HCT116 (cell line): ENCODE measurements at regions not wholly inside any gene's neighbourhood (a gene's known extent, or its start where the extent isn't known, plus 50 kb on each side); places are given as distances from the start of the nearest gene placed in this dataset.

Source experiments
- ATAC-seq: fragments of 200-7000 bp; cut with Tn5 transposase; 2 replicates; pipeline ENCODE4 v1.9.1; 2020; ENCODE audit warnings: mild to moderate bottlenecking, moderate library complexity
- BruUV-seq: library from RNA; stranded (reverse); fragments of 400-500 nt; replicated peaks from 2 replicates; lab custom pipeline; 2021; lab: Mats Ljungman, UMichigan
- CTCF ChIA-PET: fragments of 300-600 bp; sonication (Branson Sonifier 250); formaldehyde crosslinking; loops from one replicate; lab custom pipeline; 2021; ENCODE audit warnings: antibody characterized with exemption; lab: Charles Lee
- POLR2A ChIA-PET: fragments of 300-600, 350-600 bp; sonication (Branson Sonifier 250); formaldehyde crosslinking; loops from one replicate; lab custom pipeline; 2021; ENCODE audit warnings: antibody characterized with exemption; lab: Charles Lee
- RAD21 ChIA-PET, 2 experiments: fragments of 300-600 bp; sonication (Branson Sonifier 250); formaldehyde crosslinking; loops; one replicate each; lab custom pipeline; 2023; ENCODE audit warnings: low total read pairs in 2 of 2; ENCODE audit not compliant: uncharacterized antibody in 2 of 2, unreplicated experiment in 2 of 2, low non-redundant PET in 1 of 2; lab: Charles Lee
- DNase-seq: peaks from one replicate; pipeline ENCODE4 v3.0.0-alpha.2; 2010; ENCODE audit warnings: low read depth, low spot score
- H2AFZ ChIP-seq: fragments of 200-600 bp; shearing (Covaris generic), sonication (generic); 2 replicates; pipeline ENCODE4 v1.6.1; 2017; ENCODE audit warnings: low read depth, mixed run types, mixed read lengths, antibody characterized with exemption, low read length; ENCODE audit not compliant: poor library complexity, severe bottlenecking
- H3K27ac ChIP-seq: 2 replicates; pipeline ENCODE4 v1.5.1; 2012; ENCODE audit warnings: low read depth, low read length
- H3K27me3 ChIP-seq: fragments of 200-600 bp; sonication (generic); 2 replicates; pipeline ENCODE4 v1.6.1; 2016; ENCODE audit warnings: mixed run types, low read length, mixed read lengths; ENCODE audit not compliant: insufficient read depth
- H3K36me3 ChIP-seq, 2 experiments: fragments of 200-500 bp in 1 of 2; fragments of 200-600 bp in 1 of 2; sonication (Bioruptor generic) in 1 of 2; sonication (generic) in 1 of 2; 2 replicates each; pipeline versions ENCODE4 v1.5.1 to v1.6.1; 2014 to 2016; ENCODE audit warnings: low read length in 2 of 2, inconsistent platforms in 1 of 2, mixed read lengths in 1 of 2, mixed run types in 1 of 2; ENCODE audit not compliant: insufficient read depth in 2 of 2, control insufficient read depth in 1 of 2
- H3K4me1 ChIP-seq, 2 experiments: fragments of 200-600 bp in 1 of 2; sonication (generic) in 1 of 2; 2 replicates each; pipeline versions ENCODE4 v1.5.1 to v1.6.1; 2012 to 2017; ENCODE audit warnings: low read length in 2 of 2, inconsistent platforms in 1 of 2, mild to moderate bottlenecking in 1 of 2, mixed read lengths in 1 of 2, mixed run types in 1 of 2, moderate library complexity in 1 of 2; ENCODE audit not compliant: insufficient read depth in 2 of 2, control insufficient read depth in 1 of 2
- H3K4me2 ChIP-seq: fragments of 200-600 bp; sonication (generic); 2 replicates; pipeline ENCODE4 v1.6.1; 2017; ENCODE audit warnings: mixed run types, low read length, mixed read lengths
- H3K4me3 ChIP-seq, 2 experiments: fragments of 200-600 bp in 1 of 2; sonication (generic) in 1 of 2; replicated peaks in 1 of 2; 2 replicates each; pipeline ENCODE4 v1.5.1; 2011 to 2016; ENCODE audit warnings: low read length in 2 of 2, control low read depth in 1 of 2, low read depth in 1 of 2, mild to moderate bottlenecking in 1 of 2, mixed read lengths in 1 of 2, mixed run types in 1 of 2
- H3K79me2 ChIP-seq: fragments of 200-600 bp; sonication (generic); 2 replicates; pipeline ENCODE4 v1.6.1; 2017; ENCODE audit warnings: mild to moderate bottlenecking, mixed run types, low read length, moderate library complexity, mixed read lengths; ENCODE audit not compliant: insufficient read depth
- H3K9ac ChIP-seq: fragments of 200-600 bp; sonication (generic); 2 replicates; pipeline ENCODE4 v1.6.1; 2016; ENCODE audit warnings: low read length, mixed read lengths
- H3K9me2 ChIP-seq: fragments of 200-600 bp; sonication (generic), shearing (Covaris generic); 2 replicates; pipeline ENCODE4 v1.6.1; 2017; ENCODE audit warnings: mixed run types, mild to moderate bottlenecking, moderate library complexity; ENCODE audit not compliant: insufficient read depth
- H3K9me3 ChIP-seq, 2 experiments: fragments of 200-500 bp in 1 of 2; fragments of 200-600 bp in 1 of 2; sonication (Bioruptor generic) in 1 of 2; sonication (generic) in 1 of 2; 2 replicates each; pipeline ENCODE4 v1.6.1; 2014 to 2017; ENCODE audit warnings: low read length in 2 of 2, mixed read lengths in 2 of 2, inconsistent platforms in 1 of 2, low read depth in 1 of 2, mild to moderate bottlenecking in 1 of 2, mixed run types in 1 of 2, moderate library complexity in 1 of 2; ENCODE audit not compliant: control insufficient read depth in 1 of 2, insufficient read depth in 1 of 2
- H4K20me1 ChIP-seq: fragments of 200-600 bp; sonication (generic), shearing (Covaris generic); 2 replicates; pipeline ENCODE4 v1.6.1; 2017; ENCODE audit warnings: mixed run types, mild to moderate bottlenecking, moderate library complexity; ENCODE audit not compliant: insufficient read depth
- ATF3 ChIP-seq: IDR thresholded peaks from 2 replicates; pipeline ENCODE4 v1.6.1; 2012
- CBX3 ChIP-seq: IDR thresholded peaks from 2 replicates; pipeline ENCODE4 v1.6.1; 2012; ENCODE audit warnings: low read depth
- CEBPB ChIP-seq: IDR thresholded peaks from 2 replicates; pipeline ENCODE4 v1.6.1; 2012; ENCODE audit warnings: low read depth
- CTCF ChIP-seq, 3 experiments: fragments of 200-600 bp in 1 of 3; sonication (generic) in 1 of 3; IDR thresholded peaks in 2 of 3; conservative IDR thresholded peaks in 1 of 3; 2 replicates each; pipeline ENCODE4 v1.5.1; 2012 to 2017; ENCODE audit warnings: low read depth in 2 of 3, low read length in 2 of 3, antibody characterized with exemption in 1 of 3, borderline replicate concordance in 1 of 3, control low read depth in 1 of 3, mild to moderate bottlenecking in 1 of 3, mixed read lengths in 1 of 3, mixed run types in 1 of 3, moderate library complexity in 1 of 3; ENCODE audit not compliant: insufficient read depth in 1 of 3
- ELF1 ChIP-seq: IDR thresholded peaks from 2 replicates; pipeline ENCODE4 v1.6.1; 2012; ENCODE audit warnings: low read depth, borderline replicate concordance
- EZH2 ChIP-seq: fragments of 200-600 bp; sonication (generic); IDR thresholded peaks from 2 replicates; pipeline ENCODE4 v1.6.1; 2017; ENCODE audit warnings: antibody characterized with exemption, mixed run types
- EZH2phosphoT487 ChIP-seq: fragments of 200-600 bp; IDR thresholded peaks from 2 replicates; pipeline ENCODE4 v1.6.1; 2018; ENCODE audit warnings: antibody characterized with exemption, borderline replicate concordance
- FOSL1 ChIP-seq: IDR thresholded peaks from 2 replicates; pipeline ENCODE4 v1.6.1; 2012; ENCODE audit warnings: low read depth
- JUND ChIP-seq: IDR thresholded peaks from 2 replicates; pipeline ENCODE4 v1.6.1; 2012
- MAX ChIP-seq: IDR thresholded peaks from 2 replicates; pipeline ENCODE4 v1.6.1; 2012
- POLR2AphosphoS5 ChIP-seq: IDR thresholded peaks from 2 replicates; pipeline ENCODE4 v1.6.1; 2011; ENCODE audit warnings: mild to moderate bottlenecking, low read depth, low read length, moderate library complexity
- RAD21 ChIP-seq: IDR thresholded peaks from 2 replicates; pipeline ENCODE4 v1.6.1; 2012; ENCODE audit warnings: low read depth, mild to moderate bottlenecking
- REST ChIP-seq: IDR thresholded peaks from 2 replicates; pipeline ENCODE4 v1.6.1; 2012; ENCODE audit warnings: low read depth
- SP1 ChIP-seq: IDR thresholded peaks from 2 replicates; pipeline ENCODE4 v1.6.1; 2012; ENCODE audit warnings: low read depth
- SRF ChIP-seq: IDR thresholded peaks from 2 replicates; pipeline ENCODE4 v1.6.1; 2012; ENCODE audit warnings: low read depth
- TCF7L2 ChIP-seq: IDR thresholded peaks from 2 replicates; pipeline ENCODE4 v1.7.0; 2011; ENCODE audit warnings: borderline replicate concordance, inconsistent platforms; ENCODE audit not compliant: insufficient read depth, insufficient read length; ENCODE audit errors: extremely low read depth
- YY1 ChIP-seq: IDR thresholded peaks from 2 replicates; pipeline ENCODE4 v1.6.1; 2011; ENCODE audit warnings: low read length, low read depth, moderate library complexity, mild to moderate bottlenecking; ENCODE audit not compliant: insufficient replicate concordance; ENCODE audit errors: extremely low read depth
- ZBTB33 ChIP-seq: IDR thresholded peaks from 2 replicates; pipeline ENCODE4 v1.6.1; 2011; ENCODE audit warnings: mild to moderate bottlenecking, low read length, moderate library complexity; ENCODE audit not compliant: insufficient replicate concordance; ENCODE audit errors: extremely low read depth
- ZFX ChIP-seq: fragments of 450-650 bp; IDR thresholded peaks from 2 replicates; pipeline ENCODE4 v1.6.1; 2017
- intact Hi-C: fragments of 100-400 bp; cut with micrococcal nuclease; formaldehyde crosslinking; loops from 2 replicates; pipeline ENCODE4 v1.10.0; 2022

GRCh38 chr3:177364236-177364635, 167.0 kb upstream of the TBL1XR1 start:
- ChIA-PET RAD21 (no interaction called here), CTCF (no interaction called here), POLR2A (no interaction called here)
- H3K79me2 ChIP-seq: no peaks in the 10 kb centered on the region
- no peaks in the 10 kb centered on the region for H3K36me3 ChIP-seq
- peaks cover 24 to 36% of the 10 kb centered on the region in 2 experiments for H3K4me1 ChIP-seq
- H4K20me1 ChIP-seq: no peaks in the 10 kb centered on the region
- no peak overlapping the region for H3K4me2 ChIP-seq
- H2AFZ ChIP-seq: no peak overlapping the region
- TF ChIP-seq TCF7L2 (no peak), YY1 (no peak), SRF (no peak), RAD21 (no peak), CEBPB (no peak), MAX (no peak), EZH2phosphoT487 (no peak), FOSL1 (no peak), CTCF (IDR thresholded peaks at IDR 0.05 in 2 of 3, conservative IDR thresholded peaks at IDR 0.05 in 1 of 3; ENCODE audit: borderline replicate concordance in 1 of 3, insufficient read depth in 1 of 3, low read depth in 2 of 3, low read length in 2 of 3) (no peak), CBX3 (no peak), POLR2AphosphoS5 (no peak), JUND (no peak), ELF1 (no peak), EZH2 (no peak), ATF3 (no peak), ZBTB33 (no peak), REST (no peak), ZFX (no peak), SP1 (no peak)
- ATAC-seq (no peak), DNase-seq (no peak)
- no peak overlapping the region for H3K9ac ChIP-seq
- BruUV-seq: no TSS peak
- no peaks in the 10 kb centered on the region for H3K9me3 ChIP-seq
- H3K9me2 ChIP-seq: no peaks in the 10 kb centered on the region
- intact Hi-C loops: loop anchor here (5.0 kb wide), 1 partner anchor 963 kb away; no protein-coding TSS in a partner anchor
- H3K27ac ChIP-seq: no peak overlapping the region
- no peaks in the 10 kb centered on the region for H3K27me3 ChIP-seq
- no peak overlapping the region for H3K4me3 ChIP-seq
